GM21423 (cell line): ENCODE measurements at regions not wholly inside any gene's neighbourhood (a gene's known extent, or its start where the extent isn't known, plus 50 kb on each side); places are given as distances from the start of the nearest gene placed in this dataset.
"Not testable (repeated sequence)": the region's sequence is repeated elsewhere in the genome, so short reads cannot be mapped to it uniquely, and the experiment has no call there.

Source experiments
- ATAC-seq: cut with Tn5 transposase; IDR thresholded peaks from one replicate; pipeline ENCODE4 v1.9.1; 2021; ENCODE audit warnings: mild to moderate bottlenecking, moderate library complexity; ENCODE audit not compliant: unreplicated experiment

GRCh38 chr5:17952231-17952630, 318.0 kb downstream of the TAF11L14 start:
- no peak for ATAC-seq

GRCh38 chr5:17964067-17964466, 329.8 kb downstream of the TAF11L14 start:
- ATAC-seq: no peak

- no peak for ATAC-seq
Observed at GRCh38 chr5:17966640-17967402, 332.6 kb downstream of the TAF11L14 start.

- ATAC-seq: no peak
Observed at GRCh38 chr5:17976404-17976803, 342.1 kb downstream of the TAF11L14 start.

- ATAC-seq: no peak
Observed at GRCh38 chr5:17978954-17979353, 344.7 kb downstream of the TAF11L14 start.

GRCh38 chr5:17982626-17983025, 348.4 kb downstream of the TAF11L14 start:
- ATAC-seq: not testable (repeated sequence)

GRCh38 chr5:17989036-17989435, 354.8 kb downstream of the TAF11L14 start:
- ATAC-seq: no peak

- no peak for ATAC-seq
Observed at GRCh38 chr5:17989567-17990563, 355.6 kb downstream of the TAF11L14 start.

GRCh38 chr5:17991775-17992174, 357.5 kb downstream of the TAF11L14 start:
- ATAC-seq: no peak

GRCh38 chr5:17992291-17992690, 358.0 kb downstream of the TAF11L14 start:
- ATAC-seq: no peak

- ATAC-seq: no peak
Observed at GRCh38 chr5:17995997-17996396, 361.7 kb downstream of the TAF11L14 start.

GRCh38 chr5:17999858-18000257, 365.6 kb downstream of the TAF11L14 start:
- ATAC-seq: no peak

GRCh38 chr5:18000744-18001143, 366.5 kb downstream of the TAF11L14 start:
- ATAC-seq: no peak

- no peak for ATAC-seq
Observed at GRCh38 chr5:18003312-18003711, 369.1 kb downstream of the TAF11L14 start.

GRCh38 chr5:18003784-18004183, 369.5 kb downstream of the TAF11L14 start:
- ATAC-seq: no peak

- not testable (repeated sequence) for ATAC-seq
Observed at GRCh38 chr5:18006235-18006634, 372.0 kb downstream of the TAF11L14 start.

GRCh38 chr5:18008940-18009339, 374.7 kb downstream of the TAF11L14 start:
- ATAC-seq: no peak

- ATAC-seq: no peak
Observed at GRCh38 chr5:18010053-18010452, 375.8 kb downstream of the TAF11L14 start.

- ATAC-seq: no peak
Observed at GRCh38 chr5:18018472-18018871, 384.2 kb downstream of the TAF11L14 start.

GRCh38 chr5:18023275-18023674, 389.0 kb downstream of the TAF11L14 start:
- no peak for ATAC-seq

- no peak for ATAC-seq
Observed at GRCh38 chr5:18023986-18024385, 389.7 kb downstream of the TAF11L14 start.

- ATAC-seq: no peak
Observed at GRCh38 chr5:18024542-18024941, 390.3 kb downstream of the TAF11L14 start.
